ENCODE measurements at regions not wholly inside any gene's neighbourhood (a gene's known extent, or its start where the extent isn't known, plus 50 kb on each side); places are given as distances from the start of the nearest gene placed in this dataset.

- Histone ChIP-seq H3K27me3 (ENCODE audit: control insufficient read depth, insufficient read depth, low read length, poor library complexity, severe bottlenecking) (no peaks in the 10 kb centered on the region), H3K27ac (ENCODE audit: low read depth, low read length) (no peak overlapping the region), H3K36me3 (ENCODE audit: control insufficient read depth, insufficient read depth, low read length) (no peaks in the 10 kb centered on the region), H3K9me3 (ENCODE audit: control insufficient read depth, low read length) (no peaks in the 10 kb centered on the region), H3K4me3 (ENCODE audit: low read length) (no peak overlapping the region), H3K9ac (ENCODE audit: extremely low read depth, low read length, poor library complexity, severe bottlenecking) (no peak overlapping the region), H3K4me1 (ENCODE audit: control insufficient read depth, insufficient read depth, low read length) (no peaks in the 10 kb centered on the region)
- WGBS, 2 experiments (ENCODE audit: insufficient coverage in 1 of 2, insufficient read length in 1 of 2) = 83% methylated on average over 1 of the region's 2 CpGs
- TF ChIP-seq, protein P1, sequence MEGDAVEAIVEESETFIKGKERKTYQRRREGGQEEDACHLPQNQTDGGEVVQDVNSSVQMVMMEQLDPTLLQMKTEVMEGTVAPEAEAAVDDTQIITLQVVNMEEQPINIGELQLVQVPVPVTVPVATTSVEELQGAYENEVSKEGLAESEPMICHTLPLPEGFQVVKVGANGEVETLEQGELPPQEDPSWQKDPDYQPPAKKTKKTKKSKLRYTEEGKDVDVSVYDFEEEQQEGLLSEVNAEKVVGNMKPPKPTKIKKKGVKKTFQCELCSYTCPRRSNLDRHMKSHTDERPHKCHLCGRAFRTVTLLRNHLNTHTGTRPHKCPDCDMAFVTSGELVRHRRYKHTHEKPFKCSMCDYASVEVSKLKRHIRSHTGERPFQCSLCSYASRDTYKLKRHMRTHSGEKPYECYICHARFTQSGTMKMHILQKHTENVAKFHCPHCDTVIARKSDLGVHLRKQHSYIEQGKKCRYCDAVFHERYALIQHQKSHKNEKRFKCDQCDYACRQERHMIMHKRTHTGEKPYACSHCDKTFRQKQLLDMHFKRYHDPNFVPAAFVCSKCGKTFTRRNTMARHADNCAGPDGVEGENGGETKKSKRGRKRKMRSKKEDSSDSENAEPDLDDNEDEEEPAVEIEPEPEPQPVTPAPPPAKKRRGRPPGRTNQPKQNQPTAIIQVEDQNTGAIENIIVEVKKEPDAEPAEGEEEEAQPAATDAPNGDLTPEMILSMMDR (conservative IDR thresholded peaks at IDR 0.05) = no peak
- Mint-ChIP-seq H3K27me3 (ENCODE audit: insufficient read depth) (no peaks in the 10 kb centered on the region), H3K36me3 (ENCODE audit: low read depth) (no peaks in the 10 kb centered on the region), H3K4me3 (no peak overlapping the region), H3K9me3 (no peaks in the 10 kb centered on the region), H3K4me1 (no peaks in the 10 kb centered on the region), H3K27ac (no peak overlapping the region)
- DNase-seq = no peak
Observed at GRCh38 chr14:86802726-86803125, 1190.3 kb downstream of the GALC start.

DNA sequence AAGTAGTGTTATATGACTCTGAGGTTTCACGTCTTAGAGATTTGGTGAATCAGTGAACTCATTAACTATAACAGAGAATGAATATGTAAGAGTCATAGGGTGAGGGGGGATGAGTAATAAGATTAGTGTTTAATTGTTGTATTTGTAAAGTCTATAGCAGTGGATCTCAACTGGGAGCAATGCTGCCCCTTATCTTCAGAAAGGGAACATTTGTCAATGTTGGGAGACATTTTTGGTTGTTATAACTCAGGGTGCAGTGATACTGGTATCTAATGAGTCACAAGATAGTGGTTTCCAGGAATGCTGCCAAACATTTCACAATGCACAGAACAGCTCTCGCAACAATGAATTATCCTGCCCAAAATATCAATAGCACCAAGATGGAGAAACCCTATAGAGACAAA lies 1193.7 kb downstream of the GALC start:
- H3K27ac ChIP-seq (ENCODE audit: low read depth, low read length) = no peak overlapping the region
- WGBS, 2 experiments (ENCODE audit: insufficient coverage in 1 of 2, insufficient read length in 1 of 2) = 86 to 100% methylated on average over 1 to 2 of the region's 2 CpGs

DNA sequence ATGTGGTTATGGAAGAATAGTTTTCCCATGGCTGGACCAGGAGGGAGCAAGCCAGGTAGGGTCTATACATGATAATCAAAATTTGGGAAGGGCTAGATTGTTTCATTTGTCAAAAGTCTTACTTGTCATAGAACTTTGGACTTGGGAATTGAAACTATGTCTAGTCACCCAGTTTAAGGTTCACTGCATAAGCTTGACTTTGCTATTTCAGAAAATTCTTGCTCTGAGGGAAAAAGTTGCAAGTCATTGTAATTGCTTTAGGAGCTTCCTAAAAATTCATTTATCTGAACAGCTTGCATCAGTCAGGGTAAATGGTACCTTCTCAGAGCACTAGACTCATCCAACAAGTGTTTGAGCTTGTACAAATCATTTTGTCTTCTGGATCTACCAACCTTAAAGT lies 1194.7 kb downstream of the GALC start:
- H3K4me1 Mint-ChIP-seq = no peaks in the 10 kb centered on the region
- Histone ChIP-seq H3K27me3 (ENCODE audit: control insufficient read depth, insufficient read depth, low read length, poor library complexity, severe bottlenecking) (no peaks in the 10 kb centered on the region), H3K36me3 (ENCODE audit: control insufficient read depth, insufficient read depth, low read length) (no peaks in the 10 kb centered on the region), H3K9ac (ENCODE audit: extremely low read depth, low read length, poor library complexity, severe bottlenecking) (no peak overlapping the region), H3K9me3 (ENCODE audit: control insufficient read depth, low read length) (no peaks in the 10 kb centered on the region), H3K27ac (ENCODE audit: low read depth, low read length) (no peak overlapping the region), H3K4me3 (ENCODE audit: low read length) (no peak overlapping the region), H3K4me1 (ENCODE audit: control insufficient read depth, insufficient read depth, low read length) (no peaks in the 10 kb centered on the region)
- H3K27me3 Mint-ChIP-seq (ENCODE audit: insufficient read depth) = no peaks in the 10 kb centered on the region
- no peak overlapping the region for H3K4me3 Mint-ChIP-seq
- H3K36me3 Mint-ChIP-seq (ENCODE audit: low read depth) = no peaks in the 10 kb centered on the region
- DNase-seq = no peak
- no peak overlapping the region for H3K27ac Mint-ChIP-seq
- TF ChIP-seq, protein P1 (conservative IDR thresholded peaks at IDR 0.05) = no peak
- no peaks in the 10 kb centered on the region for H3K9me3 Mint-ChIP-seq

More for the DNA sequence above, 1193.7 kb downstream of the GALC start:
- Histone ChIP-seq H3K4me1 (ENCODE audit: control insufficient read depth, insufficient read depth, low read length) (no peaks in the 10 kb centered on the region), H3K27me3 (ENCODE audit: control insufficient read depth, insufficient read depth, low read length, poor library complexity, severe bottlenecking) (no peaks in the 10 kb centered on the region), H3K36me3 (ENCODE audit: control insufficient read depth, insufficient read depth, low read length) (no peaks in the 10 kb centered on the region), H3K9ac (ENCODE audit: extremely low read depth, low read length, poor library complexity, severe bottlenecking) (no peak overlapping the region), H3K9me3 (ENCODE audit: control insufficient read depth, low read length) (no peaks in the 10 kb centered on the region), H3K4me3 (ENCODE audit: low read length) (no peak overlapping the region)
- Mint-ChIP-seq H3K36me3 (ENCODE audit: low read depth) (no peaks in the 10 kb centered on the region), H3K4me1 (no peaks in the 10 kb centered on the region), H3K27ac (no peak overlapping the region), H3K4me3 (no peak overlapping the region), H3K27me3 (ENCODE audit: insufficient read depth) (no peaks in the 10 kb centered on the region), H3K9me3 (no peaks in the 10 kb centered on the region)
- TF ChIP-seq, protein P1 (conservative IDR thresholded peaks at IDR 0.05) = no peak
- no peak for DNase-seq

Data from endodermal cell (in vitro differentiated cells).